Germinal center (tissue), 1 donor: ENCODE measurements at regions not wholly inside any gene's neighbourhood (a gene's known extent, or its start where the extent isn't known, plus 50 kb on each side); places are given as distances from the start of the nearest gene placed in this dataset.
"Not testable (repeated sequence)": the region's sequence is repeated elsewhere in the genome, so short reads cannot be mapped to it uniquely, and the experiment has no call there.

Experiments
- DNase-seq: peaks from one replicate; pipeline ENCODE4 v3.0.0; 2012; ENCODE audit warnings: mixed read lengths, low spot score

- DNase-seq: no peak
Observed at GRCh38 chr6:85747093-85747492, 104.4 kb upstream of the SYNCRIP start.

GRCh38 chr6:85744433-85744970 lies 101.8 kb upstream of the SYNCRIP start:
- no peak for DNase-seq

GRCh38 chr6:85726206-85726605 lies 83.5 kb upstream of the SYNCRIP start:
- DNase-seq: no peak

GRCh38 chr6:85715797-85716196 lies 73.1 kb upstream of the SYNCRIP start:
- DNase-seq: no peak

- no peak for DNase-seq
Observed at GRCh38 chr6:85714893-85715530, 72.3 kb upstream of the SYNCRIP start.

GRCh38 chr6:85712346-85712745 lies 69.7 kb upstream of the SYNCRIP start:
- no peak for DNase-seq

GRCh38 chr6:85707515-85708145 lies 64.9 kb upstream of the SYNCRIP start:
- not testable (repeated sequence) for DNase-seq

GRCh38 chr6:85706272-85706671 lies 63.6 kb upstream of the SYNCRIP start:
- no peak for DNase-seq

- no peak for DNase-seq
Observed at GRCh38 chr6:85705220-85705619, 62.5 kb upstream of the SYNCRIP start.

- no peak for DNase-seq
Observed at GRCh38 chr6:85703406-85703805, 60.7 kb upstream of the SYNCRIP start.
